SHP77 treated with DMSO at 0.1 percent for 48 hours (cell line): ENCODE measurements at regions not wholly inside any gene's neighbourhood (a gene's known extent, or its start where the extent isn't known, plus 50 kb on each side); places are given as distances from the start of the nearest gene placed in this dataset.

Experiments
- DNase-seq: peaks from one replicate; lab custom pipeline; 2025; lab: John Stamatoyannopoulos, UW

DNA sequence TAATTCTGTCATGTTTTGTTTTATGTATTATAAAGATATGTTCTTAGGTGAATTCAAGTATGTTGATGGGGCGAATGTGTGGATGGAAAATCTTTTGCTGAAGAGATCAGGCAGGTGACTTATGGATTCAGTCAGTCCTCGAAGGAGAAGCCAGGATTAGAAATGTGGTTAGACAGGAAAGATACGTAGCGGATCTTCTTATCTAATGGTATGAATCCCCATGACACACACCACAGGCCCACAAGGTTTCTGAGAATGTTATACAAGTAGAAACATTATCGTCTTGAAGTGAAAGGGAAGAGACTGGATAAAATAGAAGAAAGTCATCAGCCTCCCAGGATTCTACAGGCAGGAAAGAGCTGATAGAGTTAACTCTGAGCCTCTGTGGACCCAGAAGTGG is 69.0 kb upstream of the RFXAP start:
- DNase-seq = no peak

DNA sequence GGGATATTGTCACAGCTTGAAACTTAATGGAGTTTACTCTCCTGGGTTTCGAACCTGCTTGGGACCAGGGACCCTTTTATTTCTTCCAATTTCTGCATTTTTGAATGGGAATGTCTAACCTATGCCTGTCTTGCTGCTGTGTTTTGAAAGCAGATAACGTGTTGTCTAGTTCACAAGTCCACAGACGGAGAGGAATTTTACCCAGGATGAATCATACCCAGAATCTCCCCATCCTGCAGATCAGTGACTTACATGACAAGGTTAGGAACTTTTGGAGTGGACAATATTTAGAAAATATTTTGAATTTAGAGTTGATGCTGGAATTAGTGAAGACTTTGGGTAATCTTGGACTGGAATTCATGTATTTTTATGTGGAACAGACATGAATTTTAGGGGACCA is 68.6 kb upstream of the RFXAP start:
- no peak for DNase-seq

DNA sequence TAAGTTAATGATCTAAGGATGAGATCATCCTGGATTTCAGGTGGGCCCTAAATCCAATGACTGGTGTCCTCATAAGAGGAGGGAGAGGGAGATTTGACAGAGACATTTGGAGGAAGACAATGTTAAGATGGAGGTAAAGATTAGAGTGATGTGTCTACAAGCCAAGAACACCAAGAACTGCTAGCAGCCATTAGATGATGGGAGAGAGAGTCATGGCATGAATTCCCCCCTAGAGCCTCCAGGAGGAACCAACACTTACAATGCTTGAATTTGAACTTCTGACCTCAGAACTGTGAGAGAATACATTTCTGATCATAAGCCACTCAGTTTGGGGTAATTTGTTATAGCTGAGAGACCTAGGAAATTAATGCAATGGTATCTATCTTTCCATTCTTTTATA is 68.1 kb upstream of the RFXAP start:
- no peak for DNase-seq

DNA sequence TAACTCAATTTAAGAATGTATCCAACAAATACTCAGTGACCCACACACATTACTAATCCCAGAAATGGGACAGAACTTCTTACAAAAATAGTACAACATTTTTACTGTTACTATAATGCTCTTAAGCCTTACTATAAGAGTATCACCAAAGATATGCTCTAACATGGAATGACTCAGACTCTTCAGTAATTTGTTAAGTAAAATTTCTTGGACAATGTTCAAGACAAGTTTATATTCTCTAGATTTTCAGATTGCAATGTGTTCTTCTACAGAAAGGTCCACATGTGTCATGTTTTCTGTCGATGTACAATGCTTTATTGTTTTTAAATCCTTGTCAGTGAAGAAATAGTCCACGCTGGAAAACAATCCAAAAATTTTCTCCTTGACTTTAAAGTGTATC is 66.3 kb upstream of the RFXAP start:
- DNase-seq = no peak

DNA sequence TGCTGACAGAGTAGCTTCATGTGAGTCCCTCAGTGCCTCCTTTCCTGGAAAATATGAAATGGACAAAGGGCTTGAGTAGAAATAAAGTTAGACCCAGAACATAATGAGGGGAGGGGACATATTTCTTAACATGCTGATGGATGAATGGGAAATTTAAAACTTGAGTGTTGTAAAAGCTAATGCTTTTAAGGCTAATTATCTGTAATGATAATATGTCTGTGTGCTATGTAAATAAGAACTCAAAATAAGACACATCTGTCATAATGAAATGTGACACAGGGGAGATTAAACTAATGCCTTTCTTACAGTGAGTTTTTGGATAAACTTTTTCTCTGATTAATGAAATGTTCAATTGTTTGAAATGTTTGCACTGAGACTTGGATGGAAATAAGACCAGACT is 65.8 kb upstream of the RFXAP start:
- DNase-seq = no peak

DNA sequence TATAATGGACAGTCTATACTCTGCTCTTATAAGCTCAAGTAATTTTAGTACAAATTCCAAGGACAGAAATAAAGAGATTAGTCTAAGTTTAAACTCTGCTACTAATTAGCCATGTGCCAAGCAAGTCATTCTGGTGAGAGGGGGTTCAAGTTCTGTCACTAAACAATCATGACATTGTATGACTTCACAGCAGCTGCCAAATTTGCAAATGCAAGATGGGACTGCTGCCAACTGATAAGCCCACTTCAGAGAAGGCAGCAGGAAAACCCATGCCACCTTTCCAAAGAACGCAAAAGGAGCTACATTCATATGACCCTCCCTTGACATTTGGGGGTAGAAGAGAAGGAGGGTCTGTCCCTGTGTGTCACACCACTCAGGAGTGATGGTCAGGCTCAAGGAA is 60.7 kb upstream of the RFXAP start:
- peak; percentile 29 for DNase-seq

- DNase-seq = no peak
These were observed 55.8 kb upstream of the RFXAP start for GRCh38 chr13:36763126-36763722.

- DNase-seq = no peak
These were observed 54.5 kb upstream of the RFXAP start for GRCh38 chr13:36764536-36764935.

DNA sequence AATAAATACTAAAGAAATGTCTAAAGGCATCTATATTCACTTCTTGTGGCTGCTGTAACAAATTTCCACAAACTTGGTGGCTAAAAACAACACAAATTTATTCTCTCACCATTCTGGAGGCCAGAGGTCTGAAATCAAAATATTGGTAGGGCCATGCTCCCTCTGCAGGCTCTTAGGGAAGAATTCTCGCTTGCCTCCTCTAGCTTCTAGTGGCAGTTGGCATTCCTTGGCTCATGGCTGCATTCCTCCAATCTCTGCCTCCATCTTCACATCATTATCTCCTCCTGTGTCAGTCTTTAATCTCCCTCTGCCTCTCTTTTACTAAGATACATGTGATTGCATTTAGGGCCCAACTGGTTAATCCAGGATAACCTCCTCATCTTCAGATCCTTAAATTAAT is 54.1 kb upstream of the RFXAP start:
- no peak for DNase-seq

GRCh38 chr13:36766295-36766694 is 52.7 kb upstream of the RFXAP start:
- DNase-seq = no peak

GRCh38 chr13:36767276-36767675 is 51.7 kb upstream of the RFXAP start:
- DNase-seq = no peak

GRCh38 chr13:36769126-36769525 is 49.9 kb upstream of the RFXAP start:
- no peak for DNase-seq
